ENCODE measurements at regions not wholly inside any gene's neighbourhood (a gene's known extent, or its start where the extent isn't known, plus 50 kb on each side); places are given as distances from the start of the nearest gene placed in this dataset.

- no peak for DNase-seq (ENCODE audit: low spot score)
Observed at GRCh38 chr5:32989815-32990214, 278.7 kb downstream of the NPR3 start.

- no peak for DNase-seq (ENCODE audit: low spot score)
Observed at GRCh38 chr5:32990593-32991420, 279.7 kb downstream of the NPR3 start.

GRCh38 chr5:32991421-32991815 is 280.3 kb downstream of the NPR3 start:
- DNase-seq (ENCODE audit: low spot score): no peak

GRCh38 chr5:32996336-32996735 is 285.2 kb downstream of the NPR3 start:
- DNase-seq (ENCODE audit: low spot score): no peak

GRCh38 chr5:33008751-33009418 is 297.8 kb downstream of the NPR3 start:
- no peak for DNase-seq (ENCODE audit: low spot score)

- no peak for DNase-seq (ENCODE audit: low spot score)
Observed at GRCh38 chr5:33010846-33011245, 299.7 kb downstream of the NPR3 start.

GRCh38 chr5:33011801-33012200 is 300.7 kb downstream of the NPR3 start:
- DNase-seq (ENCODE audit: low spot score): no peak

GRCh38 chr5:33023649-33024048 is 312.5 kb downstream of the NPR3 start:
- DNase-seq (ENCODE audit: low spot score): no peak

GRCh38 chr5:33032271-33033070 is 321.4 kb downstream of the NPR3 start:
- DNase-seq (ENCODE audit: low spot score): no peak

GRCh38 chr5:33033516-33033915 is 322.4 kb downstream of the NPR3 start:
- DNase-seq (ENCODE audit: low spot score): no peak

- no peak for DNase-seq (ENCODE audit: low spot score)
Observed at GRCh38 chr5:33034777-33035176, 323.7 kb downstream of the NPR3 start.

- no peak for DNase-seq (ENCODE audit: low spot score)
Observed at GRCh38 chr5:33035851-33036527, 324.9 kb downstream of the NPR3 start.

- no peak for DNase-seq (ENCODE audit: low spot score)
Observed at GRCh38 chr5:33037076-33037475, 326.0 kb downstream of the NPR3 start.

GRCh38 chr5:33041586-33041985 is 330.5 kb downstream of the NPR3 start:
- DNase-seq (ENCODE audit: low spot score): no peak

- DNase-seq (ENCODE audit: low spot score): no peak
Observed at GRCh38 chr5:33043343-33043997, 332.3 kb downstream of the NPR3 start.

- DNase-seq (ENCODE audit: low spot score): no peak
Observed at GRCh38 chr5:33046091-33046490, 335.0 kb downstream of the NPR3 start.

GRCh38 chr5:33048315-33048714 is 337.2 kb downstream of the NPR3 start:
- DNase-seq (ENCODE audit: low spot score): no peak

- no peak for DNase-seq (ENCODE audit: low spot score)
Observed at GRCh38 chr5:33049298-33049697, 338.2 kb downstream of the NPR3 start.

- no peak for DNase-seq (ENCODE audit: low spot score)
Observed at GRCh38 chr5:33049842-33050241, 338.7 kb downstream of the NPR3 start.

GRCh38 chr5:33059081-33059480 is 348.0 kb downstream of the NPR3 start:
- no peak for DNase-seq (ENCODE audit: low spot score)

GRCh38 chr5:33065131-33065530 is 354.0 kb downstream of the NPR3 start:
- no peak for DNase-seq (ENCODE audit: low spot score)

- DNase-seq (ENCODE audit: low spot score): no peak
Observed at GRCh38 chr5:33067291-33067690, 356.2 kb downstream of the NPR3 start.
